ENCODE measurements at regions not wholly inside any gene's neighbourhood (a gene's known extent, or its start where the extent isn't known, plus 50 kb on each side); places are given as distances from the start of the nearest gene placed in this dataset.

DNA sequence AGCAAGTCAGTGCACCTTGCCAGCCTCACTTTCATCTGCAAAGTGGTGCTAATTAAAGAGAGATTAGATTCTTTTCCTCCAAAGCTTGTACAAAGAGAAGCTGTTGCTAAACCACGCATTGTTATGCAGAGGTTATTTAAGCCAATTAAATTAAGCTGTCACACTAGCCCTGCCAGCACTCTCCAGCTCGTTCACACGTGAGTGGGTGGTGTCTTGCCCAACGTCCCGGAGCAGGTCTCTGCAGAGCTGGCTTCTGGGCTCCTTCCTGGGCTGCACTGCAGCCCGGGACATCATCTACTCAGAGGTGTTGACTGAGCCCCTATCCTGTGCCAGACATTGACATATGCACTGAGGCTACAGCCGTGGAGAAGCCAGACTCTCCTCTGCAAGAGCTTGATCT lies 401.6 kb upstream of the SULF2 start:
- no peak for DNase-seq
- no peak overlapping the region for H3K27ac ChIP-seq (ENCODE audit: low read depth in 1 of 2, low read length in 2 of 2)
- H3K4me3 ChIP-seq (ENCODE audit: low read length in 2 of 2): no peak overlapping the region
- H3K4me1 ChIP-seq (ENCODE audit: control insufficient read depth in 1 of 2, insufficient read depth in 2 of 2, low read length in 2 of 2): no peaks in the 10 kb centered on the region
- intact Hi-C loops (cut with DNase I): no loop called here
- ATAC-seq (ENCODE audit: low FRiP score): no peak
- WGBS, 2 donors: 36 to 40% methylated on average over 7 of the region's 7 CpGs
- H3K9me3 ChIP-seq (ENCODE audit: control insufficient read depth, low read length): no peaks in the 10 kb centered on the region
- no peaks in the 10 kb centered on the region for H3K27me3 ChIP-seq (ENCODE audit: control insufficient read depth in 1 of 2, insufficient read depth in 2 of 2, low read length in 1 of 2)
- H3K36me3 ChIP-seq (ENCODE audit: control insufficient read depth in 1 of 2, insufficient read depth in 2 of 2, low read length in 1 of 2): no peaks in the 10 kb centered on the region

DNA sequence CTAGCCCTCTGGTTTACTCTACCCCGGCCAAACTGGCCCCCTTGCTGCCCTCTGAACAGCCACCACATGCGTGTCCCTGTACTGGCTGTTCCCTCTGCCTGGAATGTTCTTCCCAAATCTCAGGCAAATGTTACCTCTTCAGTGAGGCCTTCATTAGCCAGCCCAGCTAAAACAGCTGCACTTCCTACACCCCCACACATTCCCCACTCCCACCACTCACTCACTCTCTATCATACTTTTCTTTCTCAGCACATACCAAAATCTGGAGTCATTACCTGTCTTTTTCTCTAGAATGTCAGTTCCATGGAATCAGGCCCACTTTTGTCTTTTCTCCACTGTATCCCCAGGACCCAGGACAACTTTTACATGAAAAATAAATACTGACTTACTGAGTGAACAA lies 401.2 kb upstream of the SULF2 start:
- no peak for ATAC-seq (ENCODE audit: low FRiP score)
- DNase-seq: no peak
- Histone ChIP-seq H3K4me3 (ENCODE audit: low read length in 2 of 2) (no peak overlapping the region), H3K27ac (ENCODE audit: low read depth in 1 of 2, low read length in 2 of 2) (no peak overlapping the region), H3K9me3 (ENCODE audit: control insufficient read depth, low read length) (no peaks in the 10 kb centered on the region), H3K27me3 (ENCODE audit: control insufficient read depth in 1 of 2, insufficient read depth in 2 of 2, low read length in 1 of 2) (no peaks in the 10 kb centered on the region), H3K36me3 (ENCODE audit: control insufficient read depth in 1 of 2, insufficient read depth in 2 of 2, low read length in 1 of 2) (no peaks in the 10 kb centered on the region), H3K4me1 (ENCODE audit: control insufficient read depth in 1 of 2, insufficient read depth in 2 of 2, low read length in 2 of 2) (no peaks in the 10 kb centered on the region)
- intact Hi-C loops (cut with DNase I): no loop called here
- WGBS, 2 donors: 80 to 82% methylated on average over 2 of the region's 2 CpGs

DNA sequence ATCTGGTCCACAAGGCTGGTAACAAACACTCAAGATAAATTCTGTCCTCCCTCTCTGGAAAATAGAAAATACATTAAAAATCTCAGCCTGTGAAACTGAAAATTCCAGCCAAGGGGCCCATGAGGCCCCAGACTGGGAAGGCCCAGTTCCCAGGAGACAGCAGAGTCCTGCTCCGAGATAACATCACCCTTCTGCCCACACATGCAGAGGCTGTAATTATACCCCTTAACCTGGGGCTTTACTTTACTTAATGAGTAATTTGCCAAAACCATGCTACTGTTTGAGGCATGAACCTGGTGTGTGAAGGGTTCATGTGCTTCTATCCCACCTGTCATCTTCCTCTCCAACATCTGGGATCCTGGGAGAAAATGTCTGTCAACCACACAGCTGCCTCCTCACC lies 398.9 kb upstream of the SULF2 start:
- Histone ChIP-seq H3K4me1 (ENCODE audit: control insufficient read depth in 1 of 2, insufficient read depth in 2 of 2, low read length in 2 of 2) (no peaks in the 10 kb centered on the region), H3K36me3 (ENCODE audit: control insufficient read depth in 1 of 2, insufficient read depth in 2 of 2, low read length in 1 of 2) (no peaks in the 10 kb centered on the region), H3K9me3 (ENCODE audit: control insufficient read depth, low read length) (no peaks in the 10 kb centered on the region), H3K4me3 (ENCODE audit: low read length in 2 of 2) (no peak overlapping the region), H3K27me3 (ENCODE audit: control insufficient read depth in 1 of 2, insufficient read depth in 2 of 2, low read length in 1 of 2) (no peaks in the 10 kb centered on the region), H3K27ac (ENCODE audit: low read depth in 1 of 2, low read length in 2 of 2) (no peak overlapping the region)
- intact Hi-C loops (cut with DNase I): no loop called here
- DNase-seq (no peak), ATAC-seq (ENCODE audit: low FRiP score) (no peak)
- WGBS, 2 donors: 92 to 95% methylated on average over 1 of the region's 1 CpG

DNA sequence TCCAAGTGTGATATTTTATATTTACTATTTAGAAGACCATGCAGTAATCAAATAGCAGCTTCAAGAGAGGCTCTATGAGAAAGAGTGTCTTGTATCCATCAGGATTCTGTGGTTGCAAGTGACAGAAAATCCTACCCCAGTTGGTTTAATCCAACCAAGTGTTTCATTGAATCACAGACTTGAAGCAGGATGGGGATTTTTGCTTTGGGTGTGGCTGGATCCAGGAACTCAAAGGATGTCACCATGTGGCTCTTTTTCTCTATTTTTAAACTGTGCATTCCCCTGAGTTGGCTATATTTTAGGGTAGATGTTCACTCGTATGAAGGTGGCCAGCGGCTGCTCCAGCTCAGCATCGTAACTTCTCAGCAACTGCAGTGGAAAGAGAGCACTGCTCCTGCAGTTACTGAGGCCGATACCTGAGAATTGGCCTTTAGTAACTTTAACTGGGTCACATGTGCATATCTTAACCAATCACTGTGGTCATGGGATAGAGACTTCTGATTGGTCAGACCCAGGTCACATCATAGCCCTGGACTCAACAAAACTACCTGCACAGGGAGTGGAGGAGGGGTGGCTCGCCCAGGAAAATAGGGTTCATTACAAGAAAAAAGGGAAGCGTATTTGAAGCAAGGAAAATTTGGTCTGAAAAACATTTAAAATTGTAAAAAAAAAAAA lies 396.1 kb upstream of the SULF2 start:
- no peak for DNase-seq
- intact Hi-C loops (cut with DNase I): no loop called here
- H3K9me3 ChIP-seq (ENCODE audit: control insufficient read depth, low read length): no peaks in the 10 kb centered on the region
- no peak overlapping the region for H3K4me3 ChIP-seq (ENCODE audit: low read length in 2 of 2)
- no peaks in the 10 kb centered on the region for H3K4me1 ChIP-seq (ENCODE audit: control insufficient read depth in 1 of 2, insufficient read depth in 2 of 2, low read length in 2 of 2)
- no peak overlapping the region for H3K27ac ChIP-seq (ENCODE audit: low read depth in 1 of 2, low read length in 2 of 2)
- ATAC-seq (ENCODE audit: low FRiP score): no peak
- 72 to 91% methylated on average over 6 of the region's 6 CpGs for WGBS, 2 donors
- no peaks in the 10 kb centered on the region for H3K36me3 ChIP-seq (ENCODE audit: control insufficient read depth in 1 of 2, insufficient read depth in 2 of 2, low read length in 1 of 2)
- H3K27me3 ChIP-seq (ENCODE audit: control insufficient read depth in 1 of 2, insufficient read depth in 2 of 2, low read length in 1 of 2): no peaks in the 10 kb centered on the region

DNA sequence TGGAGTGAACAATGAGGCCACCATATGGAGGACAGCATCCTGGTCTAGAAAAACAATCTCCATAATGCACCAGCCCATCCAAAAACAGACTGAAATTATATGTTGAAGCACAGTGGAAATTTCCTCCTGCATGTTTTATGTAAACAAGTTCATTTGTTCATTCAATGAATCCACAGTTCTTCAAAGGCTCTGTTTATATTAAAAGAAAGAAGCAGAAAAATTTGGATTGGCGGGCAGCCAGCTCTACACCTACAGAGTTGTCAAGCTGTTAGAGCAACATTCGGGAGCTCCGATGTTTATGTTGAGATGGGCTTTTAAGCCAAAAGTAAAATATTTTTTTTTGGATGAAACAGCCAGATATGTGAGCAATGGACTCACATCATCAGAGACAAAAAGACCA lies 395.3 kb upstream of the SULF2 start:
- Histone ChIP-seq H3K27ac (ENCODE audit: low read depth in 1 of 2, low read length in 2 of 2) (no peak overlapping the region), H3K36me3 (ENCODE audit: control insufficient read depth in 1 of 2, insufficient read depth in 2 of 2, low read length in 1 of 2) (no peaks in the 10 kb centered on the region), H3K4me1 (ENCODE audit: control insufficient read depth in 1 of 2, insufficient read depth in 2 of 2, low read length in 2 of 2) (no peaks in the 10 kb centered on the region), H3K9me3 (ENCODE audit: control insufficient read depth, low read length) (no peaks in the 10 kb centered on the region), H3K27me3 (ENCODE audit: control insufficient read depth in 1 of 2, insufficient read depth in 2 of 2, low read length in 1 of 2) (no peaks in the 10 kb centered on the region), H3K4me3 (ENCODE audit: low read length in 2 of 2) (no peak overlapping the region)
- ATAC-seq (ENCODE audit: low FRiP score) (no peak), DNase-seq (no peak)
- intact Hi-C loops (cut with DNase I): no loop called here
- 12 to 22% methylated on average over 3 of the region's 3 CpGs for WGBS, 2 donors

DNA sequence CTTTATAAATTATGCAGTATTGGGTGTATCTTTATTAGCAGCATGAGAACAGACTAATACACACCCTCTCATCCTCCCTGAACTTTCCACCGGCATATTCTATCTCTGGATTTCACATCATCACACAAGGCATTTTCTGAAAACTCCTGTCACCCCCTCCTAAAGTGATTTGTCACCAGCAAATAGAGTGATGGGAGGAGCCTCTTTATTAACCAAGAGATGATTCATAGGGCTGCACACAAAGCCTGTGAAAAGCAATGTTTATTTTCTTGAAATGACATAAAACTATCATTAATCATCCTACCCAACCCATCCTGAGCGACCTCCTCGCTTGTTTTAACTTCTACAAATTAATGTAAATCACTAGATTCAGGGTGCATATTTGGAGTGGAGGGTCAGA lies 394.7 kb upstream of the SULF2 start:
- DNase-seq (no peak), ATAC-seq (ENCODE audit: low FRiP score) (no peak)
- H3K27ac ChIP-seq (ENCODE audit: low read depth in 1 of 2, low read length in 2 of 2): no peak overlapping the region
- H3K9me3 ChIP-seq (ENCODE audit: control insufficient read depth, low read length): no peaks in the 10 kb centered on the region
- H3K36me3 ChIP-seq (ENCODE audit: control insufficient read depth in 1 of 2, insufficient read depth in 2 of 2, low read length in 1 of 2): no peaks in the 10 kb centered on the region
- H3K4me1 ChIP-seq (ENCODE audit: control insufficient read depth in 1 of 2, insufficient read depth in 2 of 2, low read length in 2 of 2): no peaks in the 10 kb centered on the region
- 80 to 85% methylated on average over 3 of the region's 3 CpGs for WGBS, 2 donors
- H3K27me3 ChIP-seq (ENCODE audit: control insufficient read depth in 1 of 2, insufficient read depth in 2 of 2, low read length in 1 of 2): no peaks in the 10 kb centered on the region
- H3K4me3 ChIP-seq (ENCODE audit: low read length in 2 of 2): no peak overlapping the region
- intact Hi-C loops (cut with DNase I): no loop called here

DNA sequence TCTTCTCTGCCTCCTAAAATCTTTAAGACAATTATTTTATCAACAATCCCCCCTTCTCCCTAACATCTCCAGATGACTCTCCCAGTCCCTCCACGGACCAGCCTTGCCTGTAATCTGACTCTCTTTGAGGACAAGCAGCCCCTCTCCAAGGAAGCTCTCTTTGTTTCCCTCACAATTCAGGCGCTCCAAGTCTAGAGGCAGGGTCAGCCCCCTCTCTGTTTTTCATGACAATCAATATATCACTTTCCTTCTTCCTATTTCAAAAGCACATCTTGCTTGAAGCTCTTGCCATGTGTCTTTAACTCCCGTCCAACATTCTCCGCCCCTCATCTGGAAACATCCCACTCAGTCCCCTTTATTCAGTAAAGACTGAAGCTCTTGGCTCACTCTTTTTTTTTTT lies 393.4 kb upstream of the SULF2 start:
- no peak overlapping the region for H3K27ac ChIP-seq (ENCODE audit: low read depth in 1 of 2, low read length in 2 of 2)
- H3K9me3 ChIP-seq (ENCODE audit: control insufficient read depth, low read length): no peaks in the 10 kb centered on the region
- 86 to 89% methylated on average over 4 of the region's 4 CpGs for WGBS, 2 donors
- no peaks in the 10 kb centered on the region for H3K36me3 ChIP-seq (ENCODE audit: control insufficient read depth in 1 of 2, insufficient read depth in 2 of 2, low read length in 1 of 2)
- no peaks in the 10 kb centered on the region for H3K4me1 ChIP-seq (ENCODE audit: control insufficient read depth in 1 of 2, insufficient read depth in 2 of 2, low read length in 2 of 2)
- no peak overlapping the region for H3K4me3 ChIP-seq (ENCODE audit: low read length in 2 of 2)
- DNase-seq: no peak
- intact Hi-C loops (cut with DNase I): no loop called here
- no peak for ATAC-seq (ENCODE audit: low FRiP score)
- H3K27me3 ChIP-seq (ENCODE audit: control insufficient read depth in 1 of 2, insufficient read depth in 2 of 2, low read length in 1 of 2): no peaks in the 10 kb centered on the region

DNA sequence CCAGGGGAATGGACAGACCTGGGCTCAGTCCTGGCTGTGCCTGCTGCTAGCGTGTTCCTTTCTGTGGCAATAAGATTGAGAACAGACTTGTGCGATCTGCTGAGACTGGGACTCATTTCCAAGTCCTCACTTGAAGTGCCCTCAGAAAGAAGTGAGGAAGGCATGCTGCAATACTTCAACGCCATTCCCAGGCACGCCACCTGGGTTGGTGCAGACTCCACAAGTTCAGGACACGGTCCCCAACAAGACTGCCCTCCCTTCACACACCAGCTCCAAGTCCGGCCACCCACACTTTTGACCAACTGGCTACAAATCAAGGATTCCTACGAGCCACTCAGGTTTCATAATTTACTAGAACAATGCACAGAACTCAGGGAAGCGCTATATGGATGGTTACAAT lies 391.8 kb upstream of the SULF2 start:
- DNase-seq (no peak), ATAC-seq (ENCODE audit: low FRiP score) (no peak)
- Histone ChIP-seq H3K9me3 (ENCODE audit: control insufficient read depth, low read length) (peaks cover 8% of the 10 kb centered on the region), H3K27me3 (ENCODE audit: control insufficient read depth in 1 of 2, insufficient read depth in 2 of 2, low read length in 1 of 2) (no peaks in the 10 kb centered on the region), H3K27ac (ENCODE audit: low read depth in 1 of 2, low read length in 2 of 2) (no peak overlapping the region), H3K36me3 (ENCODE audit: control insufficient read depth in 1 of 2, insufficient read depth in 2 of 2, low read length in 1 of 2) (no peaks in the 10 kb centered on the region), H3K4me1 (ENCODE audit: control insufficient read depth in 1 of 2, insufficient read depth in 2 of 2, low read length in 2 of 2) (no peaks in the 10 kb centered on the region), H3K4me3 (ENCODE audit: low read length in 2 of 2) (no peak overlapping the region)
- intact Hi-C loops (cut with DNase I): no loop called here
- 85 to 95% methylated on average over 8 of the region's 8 CpGs for WGBS, 2 donors

DNA sequence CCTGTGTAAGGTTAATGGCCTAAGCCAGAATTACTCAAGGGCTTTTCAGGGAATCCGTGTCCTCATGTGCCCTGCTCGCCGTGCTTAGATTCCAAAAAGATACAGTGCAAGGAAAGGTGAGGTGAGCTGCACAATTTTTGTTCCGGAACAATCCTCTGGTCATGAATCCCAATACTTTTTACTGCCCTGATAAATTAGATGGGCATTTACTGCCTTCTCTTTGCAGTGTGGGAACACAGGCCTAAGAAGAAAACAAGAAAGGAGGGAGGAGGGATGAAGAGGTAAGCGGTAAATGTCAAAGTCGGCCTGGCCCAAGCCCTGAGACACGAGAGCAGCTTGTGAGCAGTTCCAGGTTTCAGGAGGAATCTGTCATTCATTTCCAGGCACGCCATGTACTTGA lies 390.9 kb upstream of the SULF2 start:
- Histone ChIP-seq H3K4me1 (ENCODE audit: control insufficient read depth in 1 of 2, insufficient read depth in 2 of 2, low read length in 2 of 2) (no peaks in the 10 kb centered on the region), H3K27ac (ENCODE audit: low read depth in 1 of 2, low read length in 2 of 2) (no peak overlapping the region), H3K27me3 (ENCODE audit: control insufficient read depth in 1 of 2, insufficient read depth in 2 of 2, low read length in 1 of 2) (no peaks in the 10 kb centered on the region), H3K9me3 (ENCODE audit: control insufficient read depth, low read length) (peaks cover 8% of the 10 kb centered on the region), H3K36me3 (ENCODE audit: control insufficient read depth in 1 of 2, insufficient read depth in 2 of 2, low read length in 1 of 2) (no peaks in the 10 kb centered on the region), H3K4me3 (ENCODE audit: low read length in 2 of 2) (no peak overlapping the region)
- DNase-seq (no peak), ATAC-seq (ENCODE audit: low FRiP score) (no peak)
- intact Hi-C loops (cut with DNase I): no loop called here
- 91 to 92% methylated on average over 8 of the region's 8 CpGs for WGBS, 2 donors

All from aorta (tissue), 5 donors.